ENCODE measurements at regions not wholly inside any gene's neighbourhood (a gene's known extent, or its start where the extent isn't known, plus 50 kb on each side); places are given as distances from the start of the nearest gene placed in this dataset.

DNA sequence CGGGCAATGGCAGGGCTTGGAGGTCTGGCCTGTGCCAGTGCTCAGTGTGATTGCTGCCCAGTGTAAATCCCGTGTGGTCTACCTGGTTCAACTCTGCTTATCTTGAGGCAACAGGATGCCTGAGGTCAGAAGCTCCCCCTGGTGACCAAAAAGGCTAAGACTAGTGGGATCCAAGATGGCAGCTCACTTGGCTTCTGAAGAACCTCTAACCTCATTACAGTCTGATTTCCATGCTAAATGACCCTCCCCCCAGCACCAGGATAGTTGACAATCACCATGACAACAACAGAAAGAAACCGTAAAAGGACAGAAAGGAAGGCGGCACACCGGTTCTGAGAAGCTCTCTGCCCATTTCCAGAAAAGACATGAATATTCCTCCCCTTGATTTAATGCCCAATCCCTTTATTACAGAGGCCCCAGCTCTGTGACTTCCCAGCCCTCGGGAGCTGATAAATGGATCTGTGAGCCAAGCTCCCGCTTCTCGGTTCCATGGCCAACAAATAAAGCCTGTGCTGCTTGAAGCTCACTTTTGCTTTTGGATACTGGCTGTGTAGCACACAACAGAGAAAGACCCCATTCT lies 398.4 kb downstream of the CTTN start:
- DNase-seq (ENCODE audit: low read depth), result no peak

DNA sequence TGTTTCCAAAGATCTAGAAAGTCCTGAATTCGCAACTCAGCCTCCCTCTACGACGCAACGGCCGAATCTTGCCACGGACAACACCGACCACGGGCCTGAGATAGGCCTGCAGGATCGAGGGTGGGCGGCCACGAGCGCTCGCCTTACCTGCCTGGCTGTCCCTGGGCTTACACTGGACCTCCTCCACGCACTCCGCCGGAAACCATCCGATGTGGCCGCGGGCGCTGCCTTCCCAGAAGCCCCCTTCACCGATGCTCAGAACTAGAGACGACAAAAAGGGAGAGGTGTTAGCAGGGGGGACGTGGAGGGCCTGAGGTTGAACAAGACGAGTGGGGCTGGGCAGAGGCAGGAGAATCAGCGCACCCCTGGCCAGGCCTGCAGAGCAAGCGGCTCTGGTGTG lies 400.0 kb downstream of the CTTN start:
- no peak for DNase-seq (ENCODE audit: low read depth)

DNA sequence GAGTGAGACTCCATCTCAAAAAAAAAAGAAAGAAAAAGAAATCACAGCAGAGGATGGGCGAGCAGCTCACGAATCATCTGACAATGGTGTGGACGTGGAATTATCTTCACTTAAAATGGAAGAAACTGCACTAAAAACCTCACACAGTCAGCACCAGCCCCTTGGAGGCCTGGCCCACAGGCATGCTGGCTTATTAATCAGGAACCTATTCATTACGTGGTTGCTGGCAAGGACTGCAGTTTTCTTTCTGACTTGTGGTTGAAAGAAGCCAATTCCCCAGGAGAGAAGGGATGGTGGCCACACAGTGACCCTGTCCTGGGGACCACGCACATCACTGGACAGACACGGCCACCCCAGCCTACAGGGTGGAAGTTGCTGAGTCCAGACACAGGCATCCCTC lies 401.1 kb downstream of the CTTN start:
- DNase-seq (ENCODE audit: low read depth), result no peak

DNA sequence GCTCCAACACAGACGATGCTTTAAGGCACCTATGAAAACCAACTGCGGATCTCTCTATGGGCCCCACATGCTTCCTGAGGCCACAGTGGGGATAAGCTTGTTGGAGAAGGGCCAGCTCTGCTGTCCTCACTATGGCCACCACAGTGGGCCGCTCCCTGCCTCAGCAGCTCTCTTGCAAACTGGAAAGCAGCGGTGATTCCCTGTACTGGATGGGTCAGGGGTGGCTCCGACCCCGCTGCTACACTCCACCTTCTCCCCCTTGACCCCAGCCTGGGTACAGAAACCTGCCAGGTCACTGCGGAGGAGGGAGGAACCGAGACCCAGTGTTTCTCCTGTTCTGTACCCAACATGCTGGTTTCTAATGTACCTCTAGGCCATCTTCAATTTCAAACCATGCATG lies 403.9 kb downstream of the CTTN start:
- DNase-seq (ENCODE audit: low read depth), result no peak

DNA sequence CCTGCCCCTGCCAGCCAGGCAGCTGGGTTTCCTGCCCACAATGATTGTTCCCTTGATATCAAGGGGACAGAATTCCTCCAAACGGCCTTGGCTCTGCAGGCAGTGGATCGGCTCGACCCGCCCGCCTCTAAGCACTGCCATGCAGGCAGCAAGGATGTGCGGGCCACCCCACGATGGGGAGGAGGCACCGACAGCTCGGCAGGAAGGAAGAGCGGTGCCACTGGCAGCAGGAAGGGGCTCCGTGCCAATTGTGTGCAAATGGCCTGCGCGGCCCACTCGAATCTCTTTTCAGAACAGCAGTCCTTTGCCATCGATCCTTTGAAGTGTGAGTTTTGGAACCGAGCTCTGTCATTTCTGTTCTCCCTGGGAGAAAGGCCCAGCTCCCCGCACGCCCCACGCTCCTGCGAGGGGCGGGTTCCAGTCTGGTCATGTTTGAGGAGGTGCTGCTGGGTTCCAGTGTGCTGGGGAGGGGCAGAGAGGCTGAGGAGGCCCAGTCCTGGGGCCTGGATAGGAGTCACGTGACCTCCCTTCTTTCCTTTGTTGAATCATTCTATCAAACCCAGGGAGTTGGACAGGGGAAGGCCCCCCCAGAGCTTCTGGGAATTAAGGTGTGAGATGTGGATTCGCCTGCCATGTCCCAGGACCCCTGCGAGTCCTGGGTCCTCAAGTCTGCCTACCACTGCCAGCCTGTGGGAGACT lies 406.0 kb downstream of the CTTN start:
- no peak for DNase-seq (ENCODE audit: low read depth)

DNA sequence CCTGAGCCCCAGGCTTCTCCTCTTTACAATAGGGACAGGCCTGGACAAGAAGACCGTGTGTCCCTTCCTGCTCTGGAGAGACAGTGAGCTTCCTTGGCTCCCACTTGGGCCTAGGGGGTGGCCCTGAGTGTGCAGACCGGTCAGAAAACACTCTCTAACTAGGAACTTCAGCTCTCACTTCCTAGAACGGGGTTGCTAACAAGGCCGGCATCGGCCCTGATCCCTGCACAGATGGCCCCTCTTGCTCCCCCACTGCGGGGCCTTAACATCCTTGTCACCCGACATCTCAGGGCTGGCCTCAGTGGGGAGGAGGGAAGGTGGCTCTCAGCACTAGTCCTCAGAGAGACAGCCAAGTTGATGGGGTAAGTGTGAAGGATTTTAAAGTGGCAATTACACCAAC lies 406.9 kb downstream of the CTTN start:
- no peak for DNase-seq (ENCODE audit: low read depth)

DNA sequence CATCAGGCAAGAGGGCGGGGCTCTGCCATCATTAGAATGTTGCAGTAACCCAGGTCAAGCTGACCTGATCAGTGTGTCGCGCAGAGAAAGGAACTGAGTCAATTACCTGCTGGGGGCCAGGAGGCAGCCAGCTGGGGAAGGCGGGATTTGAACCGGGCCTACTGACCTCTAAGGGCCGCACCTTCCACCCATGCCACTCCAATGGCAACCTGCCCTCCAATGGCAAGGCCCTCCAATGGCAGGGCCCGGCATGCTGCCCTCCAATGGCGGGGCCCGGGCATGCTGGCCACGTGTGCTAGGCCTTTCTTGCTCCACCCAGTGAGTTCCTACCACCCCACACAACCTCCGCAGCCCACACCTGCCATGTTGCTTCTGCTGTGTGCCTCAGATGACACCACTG lies 407.6 kb downstream of the CTTN start:
- no peak for DNase-seq (ENCODE audit: low read depth)

DNA sequence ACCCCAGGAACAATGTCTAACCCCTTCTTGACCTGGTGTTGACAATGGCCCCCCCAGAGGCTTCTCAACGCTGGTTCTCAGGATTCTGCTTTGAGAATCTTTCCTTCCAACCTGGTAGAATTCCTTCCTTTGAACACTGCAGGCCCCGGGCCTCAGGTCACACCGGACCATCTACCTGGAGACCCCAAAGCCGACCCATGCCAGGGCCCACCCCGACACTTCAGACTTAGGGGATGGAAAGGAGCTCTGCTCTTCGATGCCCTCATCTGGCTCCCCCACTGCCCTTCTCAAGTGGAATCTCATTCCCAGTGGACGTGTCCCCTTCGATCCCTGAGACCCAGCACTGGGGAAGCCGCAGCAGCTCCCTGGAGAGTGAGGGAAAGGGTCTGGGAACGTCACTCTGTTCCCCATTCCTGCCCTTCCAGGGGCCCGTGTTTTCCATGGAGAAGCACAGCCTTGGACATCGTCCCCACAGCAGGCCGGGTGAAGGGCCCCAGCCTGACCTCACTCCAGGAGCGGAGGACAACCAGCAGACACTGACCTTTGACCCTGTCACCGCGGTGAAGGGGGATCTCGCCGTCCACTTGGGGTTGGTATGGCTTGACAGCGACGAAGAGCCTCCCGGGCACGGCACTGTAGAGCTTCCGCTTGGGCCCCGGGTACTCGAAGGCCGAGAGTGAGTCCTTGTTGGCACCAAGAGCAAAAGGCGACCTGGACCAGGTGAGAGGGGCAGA lies 408.3 kb downstream of the CTTN start:
- no peak for DNase-seq (ENCODE audit: low read depth)

DNA sequence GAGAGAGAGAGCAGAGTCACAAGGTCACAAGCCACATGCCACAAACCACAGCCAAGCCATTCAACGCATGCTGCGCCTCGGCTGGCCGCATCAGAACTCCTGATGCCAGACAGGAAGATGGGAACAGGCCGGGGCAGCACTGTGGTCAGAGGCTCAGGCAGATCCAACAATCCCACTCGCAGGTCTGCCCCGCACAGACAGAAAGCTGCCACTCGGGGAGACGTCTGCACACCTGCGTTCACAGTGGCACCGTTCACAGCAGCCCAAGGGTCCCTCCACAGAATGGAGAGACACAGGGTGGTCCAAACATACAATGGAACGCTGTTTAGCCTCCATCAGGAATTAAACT lies 408.8 kb downstream of the CTTN start:
- DNase-seq (ENCODE audit: low read depth), result no peak

DNA sequence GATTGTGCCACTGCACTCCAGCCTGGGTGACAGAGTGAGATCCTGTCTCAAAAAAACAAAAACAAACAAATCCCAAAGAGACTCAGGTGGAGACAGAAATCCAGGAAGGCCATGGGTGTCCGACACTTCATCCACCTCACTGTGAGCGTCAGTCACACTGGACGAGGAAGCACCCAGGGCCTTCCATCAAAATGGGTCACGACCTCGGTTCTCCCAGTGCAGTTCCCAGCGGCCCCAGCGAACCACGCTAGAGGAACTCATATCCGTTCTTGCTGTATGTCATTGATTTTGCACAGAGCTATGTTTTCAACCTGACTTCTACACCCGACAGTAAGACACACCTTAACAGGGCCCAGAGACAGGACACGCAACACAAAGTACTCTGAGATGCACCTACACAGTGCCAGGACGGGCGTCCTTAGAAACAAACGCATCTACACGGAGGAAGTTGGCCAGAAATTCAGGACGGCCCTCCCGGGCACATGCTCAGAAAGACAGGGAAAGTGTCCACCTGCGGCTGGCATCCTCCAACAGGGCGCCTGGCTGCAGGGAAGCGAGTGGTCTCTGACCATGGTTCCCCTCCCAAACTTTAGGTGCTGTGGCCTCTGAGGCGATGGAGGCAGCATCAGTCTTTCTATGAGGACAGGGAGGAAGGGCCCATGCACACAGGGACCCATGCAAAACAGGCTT lies 410.5 kb downstream of the CTTN start:
- no peak for DNase-seq (ENCODE audit: low read depth)

DNA sequence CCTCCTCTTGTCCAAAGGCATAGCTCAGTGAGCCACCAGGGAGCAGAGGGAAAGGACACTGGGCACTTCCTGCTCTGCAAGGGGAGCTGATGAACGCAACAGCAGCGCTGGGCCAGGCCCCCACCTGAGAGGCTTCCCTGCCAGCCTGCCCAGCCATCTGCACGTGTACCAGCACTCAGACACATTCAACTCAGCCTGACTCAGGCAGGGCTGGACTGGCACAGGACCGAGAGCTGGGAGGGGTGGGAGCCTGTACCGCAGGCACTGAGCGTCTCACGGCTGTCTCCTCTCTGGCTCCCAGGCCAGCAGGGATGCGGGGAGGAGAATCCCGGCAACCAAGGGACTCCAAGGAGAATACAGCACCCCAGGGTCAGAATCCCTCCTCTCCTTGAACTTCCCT lies 411.8 kb downstream of the CTTN start:
- DNase-seq (ENCODE audit: low read depth), result no peak

DNA sequence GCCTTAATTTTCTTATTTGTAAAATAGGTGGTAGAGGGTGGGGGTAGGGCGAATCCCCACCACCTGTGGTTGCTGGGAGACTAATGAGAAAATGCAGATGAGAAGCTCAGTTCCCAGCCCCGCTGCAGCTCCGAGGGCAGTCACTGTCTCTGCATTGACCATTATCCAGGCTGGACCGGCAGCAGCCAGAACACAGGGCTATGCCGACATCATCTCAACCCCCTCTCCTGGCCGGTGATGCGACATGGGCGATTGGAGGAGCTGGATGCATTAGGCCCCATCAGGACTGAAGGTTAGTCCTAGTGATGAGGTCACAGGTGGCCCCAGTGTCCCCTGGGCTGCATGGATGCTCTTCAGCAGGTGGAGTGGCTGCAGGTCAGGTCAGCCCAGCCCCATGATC lies 412.4 kb downstream of the CTTN start:
- DNase-seq (ENCODE audit: low read depth), result no peak

DNA sequence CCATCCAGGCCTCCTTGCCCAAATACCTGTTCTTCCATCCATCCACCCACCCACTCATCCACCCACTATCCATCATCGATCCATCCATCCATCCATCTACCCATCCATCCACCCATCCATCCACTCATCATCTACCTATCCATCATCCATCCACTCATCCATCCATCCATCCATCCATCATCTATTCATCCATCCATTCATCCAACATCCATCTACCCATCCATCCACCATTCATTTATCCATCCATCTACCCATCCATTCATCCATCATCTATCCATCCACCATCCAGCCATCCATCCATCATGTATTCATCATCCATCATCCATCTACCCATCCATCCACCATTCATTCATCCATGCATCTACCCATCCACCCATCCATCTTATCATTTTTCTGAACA lies 413.2 kb downstream of the CTTN start:
- DNase-seq (ENCODE audit: low read depth), result no peak

DNA sequence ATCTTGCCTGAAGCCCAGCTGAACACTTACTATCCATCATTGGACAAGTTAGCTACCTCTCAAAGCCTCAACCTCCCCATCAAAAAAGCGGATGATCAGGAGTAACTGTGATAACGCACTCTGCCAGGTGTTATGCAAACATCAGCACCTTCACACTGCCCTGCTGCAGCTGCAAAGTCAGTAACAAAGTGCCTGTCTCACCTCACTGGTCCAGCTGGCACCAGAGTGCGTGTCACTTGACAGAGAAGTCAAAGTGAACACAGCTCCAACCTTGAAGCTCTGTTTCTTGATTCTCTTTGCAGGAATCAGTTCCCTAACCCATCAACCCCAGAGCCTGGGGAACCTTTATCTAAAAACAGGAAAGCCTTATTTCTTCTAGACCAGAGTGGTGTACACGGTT lies 413.6 kb downstream of the CTTN start:
- DNase-seq (ENCODE audit: low read depth), result no peak

DNA sequence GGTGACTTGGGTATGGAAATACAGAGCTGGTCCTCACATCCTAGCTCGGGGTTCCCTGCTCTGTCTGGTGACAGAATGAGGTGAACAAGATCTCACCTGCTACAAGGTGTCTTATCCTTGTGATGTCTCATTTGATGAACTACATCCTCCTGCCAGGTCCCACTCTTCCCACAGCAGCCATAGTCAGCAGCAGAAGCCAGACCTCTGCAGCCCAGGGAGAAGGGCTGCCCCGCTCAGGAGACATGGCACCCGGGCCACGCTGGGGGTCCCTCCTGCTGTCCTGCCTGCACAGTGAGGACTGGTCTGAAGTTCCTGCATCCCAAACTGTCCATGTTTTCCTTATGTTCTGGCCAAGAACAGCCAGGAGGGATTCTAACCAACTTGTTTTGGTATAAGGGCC lies 414.1 kb downstream of the CTTN start:
- DNase-seq (ENCODE audit: low read depth), result no peak

DNA sequence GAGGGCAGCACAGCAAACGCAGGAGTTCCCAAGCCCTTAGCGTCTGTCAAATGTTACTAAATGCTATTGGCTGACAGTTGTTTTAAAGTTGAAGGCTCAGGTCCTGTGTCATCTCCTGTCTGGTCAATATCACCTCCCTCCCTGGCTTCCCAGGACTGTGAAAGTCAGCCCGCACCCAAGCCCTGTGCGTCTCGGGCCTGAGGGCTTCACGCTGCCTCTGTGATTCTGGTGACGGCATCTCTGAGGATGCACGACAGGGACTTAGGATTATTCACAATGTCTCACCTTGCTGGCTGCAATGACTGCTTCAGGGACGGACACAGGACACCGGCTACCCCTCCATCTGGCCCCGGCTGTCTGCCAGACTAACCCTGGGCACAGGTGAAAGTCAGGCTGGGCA lies 415.3 kb downstream of the CTTN start:
- DNase-seq (ENCODE audit: low read depth), result no peak

DNA sequence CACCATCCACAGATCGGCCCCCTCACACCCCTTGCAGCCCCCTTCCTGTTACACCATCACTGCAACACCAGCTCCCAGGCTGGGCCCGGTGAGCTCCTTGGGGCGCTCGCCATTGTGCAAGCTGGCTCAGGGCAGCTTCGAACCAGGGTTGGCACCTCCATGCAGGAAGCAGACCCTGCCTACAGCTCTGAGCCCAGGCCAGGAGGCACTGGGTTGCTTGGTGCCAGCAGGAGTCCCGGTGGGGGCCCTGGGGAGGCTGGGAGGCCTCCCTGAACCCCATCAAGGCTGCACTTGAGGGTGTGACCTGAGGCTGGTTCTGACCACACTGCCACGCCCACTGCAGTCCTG lies 417.1 kb downstream of the CTTN start:
- no peak for DNase-seq (ENCODE audit: low read depth)

DNA sequence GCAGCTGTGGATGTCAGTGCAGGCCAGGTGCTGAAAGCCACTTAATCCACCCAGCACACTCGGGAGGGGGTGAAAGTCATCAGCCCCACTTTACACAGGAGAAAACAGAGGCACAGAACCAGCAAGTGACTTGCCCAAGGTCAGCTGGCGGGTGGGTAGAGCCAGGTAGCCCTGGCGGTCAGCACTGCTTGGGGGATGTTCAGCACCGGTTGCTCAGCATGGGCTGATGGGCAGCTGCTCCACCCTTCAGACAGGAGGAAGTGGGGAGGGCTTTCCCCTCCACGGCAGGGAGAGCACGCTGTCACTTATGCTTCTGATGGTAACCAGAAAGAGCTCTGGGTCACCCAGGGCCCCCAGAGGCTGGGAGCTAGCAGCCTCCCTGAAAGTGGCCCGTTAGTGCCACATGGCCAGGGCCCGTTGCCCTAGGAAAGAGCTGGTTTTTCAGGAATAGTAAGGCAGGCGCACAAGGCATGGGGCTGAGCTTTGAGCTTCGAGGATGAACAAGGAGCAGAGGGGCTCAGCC lies 417.9 kb downstream of the CTTN start:
- DNase-seq (ENCODE audit: low read depth), result no peak

DNA sequence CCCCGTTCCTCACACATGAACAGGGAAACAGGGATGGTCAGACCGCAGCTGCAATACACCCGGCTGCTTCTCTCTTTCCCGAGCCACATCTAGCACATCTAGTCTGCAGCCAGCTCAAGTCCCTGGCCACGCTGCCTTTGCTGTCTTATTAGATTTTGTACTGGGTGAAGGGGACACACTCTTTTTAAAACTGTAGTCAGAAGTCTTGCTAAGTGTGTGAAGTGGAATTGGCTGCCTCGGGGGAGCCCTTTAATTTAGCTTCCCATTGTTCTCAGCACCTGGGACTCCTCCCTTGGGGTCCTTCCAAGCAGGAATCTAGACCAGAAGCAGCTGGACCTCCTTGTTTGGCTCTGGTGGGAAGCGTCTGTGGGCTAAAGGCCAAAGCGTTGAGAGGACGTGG lies 420.0 kb downstream of the CTTN start:
- no peak for DNase-seq (ENCODE audit: low read depth)

DNA sequence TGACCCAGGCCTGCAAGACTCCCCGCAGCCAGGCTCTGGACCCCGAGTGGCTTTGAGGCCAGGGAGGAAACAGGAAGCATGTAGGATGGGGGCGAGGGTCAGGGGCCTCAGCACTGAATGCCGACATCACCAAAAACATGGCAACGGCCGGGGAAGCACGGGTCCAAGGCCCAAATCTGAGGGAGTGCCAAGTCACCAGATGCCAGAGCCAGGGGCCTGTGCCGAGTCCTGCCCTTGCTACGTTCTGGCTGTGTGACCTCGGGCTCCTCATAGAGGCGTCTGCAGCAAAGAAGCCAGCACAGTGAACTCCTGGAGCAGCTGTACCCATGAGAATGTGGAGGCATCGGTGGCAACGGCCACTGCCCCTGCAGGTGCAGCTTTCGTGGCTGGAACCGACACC lies 420.7 kb downstream of the CTTN start:
- no peak for DNase-seq (ENCODE audit: low read depth)

DNA sequence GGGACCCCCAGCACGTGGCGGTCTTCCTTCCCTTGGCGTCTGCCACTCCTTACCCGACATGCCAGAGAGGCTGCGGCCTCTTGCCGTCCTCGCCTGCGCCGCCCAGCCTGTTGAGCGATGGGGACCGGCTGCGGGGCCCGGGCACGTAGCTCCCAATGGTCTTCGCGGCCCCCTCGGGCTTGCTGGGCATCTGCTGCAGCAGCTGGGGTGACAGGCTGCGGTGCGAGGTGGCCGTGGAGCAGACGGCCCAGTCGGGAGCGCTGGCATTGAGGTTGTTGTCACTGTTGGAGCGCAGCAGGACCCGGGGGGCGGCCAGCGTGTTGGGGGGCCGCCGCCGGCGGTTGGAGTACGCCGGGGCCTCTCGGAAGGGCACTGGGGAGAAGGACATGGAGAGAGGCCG lies 422.0 kb downstream of the CTTN start:
- DNase-seq (ENCODE audit: low read depth), result no peak

DNA sequence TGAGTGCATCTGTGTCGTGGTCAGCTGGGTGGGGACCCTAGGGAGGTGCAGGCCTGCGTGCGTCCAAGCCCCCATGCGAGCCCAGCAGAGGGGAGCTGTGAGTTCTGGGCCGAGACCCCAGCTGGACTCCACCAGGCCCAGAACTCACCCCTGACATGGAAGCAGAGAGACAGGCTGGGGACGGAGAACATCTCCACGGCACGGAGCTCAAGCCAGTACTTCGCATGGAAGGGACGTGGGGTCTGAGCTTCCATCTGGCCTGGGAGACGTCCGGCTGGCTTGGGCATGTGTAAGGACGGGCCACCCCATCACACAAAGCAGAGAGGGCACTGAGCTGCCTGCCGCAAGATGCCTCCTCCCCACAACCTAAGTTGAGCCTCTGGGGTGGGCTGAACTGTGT lies 422.4 kb downstream of the CTTN start:
- DNase-seq (ENCODE audit: low read depth), result no peak

DNA sequence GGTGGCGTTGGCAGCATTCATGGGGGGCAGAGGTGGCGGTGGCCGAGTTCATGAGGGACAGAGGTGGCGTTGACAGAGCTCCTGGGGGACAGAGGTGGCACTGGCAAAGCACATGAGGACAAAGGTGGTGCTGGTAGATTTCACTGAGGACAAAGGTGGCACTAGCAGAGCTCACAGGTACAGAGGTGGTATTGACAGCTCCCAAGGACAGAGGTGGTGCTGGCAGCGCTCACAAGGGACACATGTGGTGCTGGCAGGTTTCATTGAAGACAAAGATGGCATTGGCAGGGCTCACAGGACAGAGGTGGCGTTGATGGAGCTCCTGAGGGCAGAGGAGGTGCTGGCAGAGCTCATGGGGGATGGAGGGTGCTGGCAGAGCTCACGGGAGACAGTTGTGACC lies 425.4 kb downstream of the CTTN start:
- DNase-seq (ENCODE audit: low read depth), result no peak

Measured in stimulated activated CD4-positive, alpha-beta T cell treated with anti-CD3 and anti-CD28 coated beads, Interleukin-2, amount 100 ng/mL, for 4 hours (primary cell).